Stimulated activated CD4-positive, alpha-beta T cell treated with anti-CD3 and anti-CD28 coated beads, Interleukin-1b, Interleukin-23, amount 100 ng/mL, for 48 hours (primary cell): ENCODE measurements at regions not wholly inside any gene's neighbourhood (a gene's known extent, or its start where the extent isn't known, plus 50 kb on each side); places are given as distances from the start of the nearest gene placed in this dataset.
"Not testable (repeated sequence)": the region's sequence is repeated elsewhere in the genome, so short reads cannot be mapped to it uniquely, and the experiment has no call there.

Experiments
- DNase-seq: peaks from one replicate; pipeline ENCODE4 v3.0.0-alpha.2; 2020

DNA sequence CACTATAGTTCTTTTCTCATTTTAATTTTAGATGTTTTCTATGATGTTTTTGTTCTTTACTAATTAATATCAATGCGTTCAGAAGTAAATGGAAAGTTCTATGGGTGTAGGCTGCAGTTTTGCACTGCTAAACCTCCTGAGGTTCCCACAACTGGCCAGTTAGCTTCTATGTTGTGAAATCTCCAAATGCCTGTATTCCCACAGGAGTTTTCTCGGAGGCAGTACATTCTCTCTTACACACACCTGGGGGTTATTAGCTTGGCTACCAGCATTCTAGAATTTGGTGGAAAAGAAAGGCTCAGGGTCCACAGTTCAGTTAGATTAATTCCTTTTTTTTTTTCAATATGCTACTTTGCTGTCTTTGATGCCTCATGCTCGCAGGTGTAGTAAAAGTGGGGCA lies 216.9 kb upstream of the NRIP1 start:
- DNase-seq = no peak

DNA sequence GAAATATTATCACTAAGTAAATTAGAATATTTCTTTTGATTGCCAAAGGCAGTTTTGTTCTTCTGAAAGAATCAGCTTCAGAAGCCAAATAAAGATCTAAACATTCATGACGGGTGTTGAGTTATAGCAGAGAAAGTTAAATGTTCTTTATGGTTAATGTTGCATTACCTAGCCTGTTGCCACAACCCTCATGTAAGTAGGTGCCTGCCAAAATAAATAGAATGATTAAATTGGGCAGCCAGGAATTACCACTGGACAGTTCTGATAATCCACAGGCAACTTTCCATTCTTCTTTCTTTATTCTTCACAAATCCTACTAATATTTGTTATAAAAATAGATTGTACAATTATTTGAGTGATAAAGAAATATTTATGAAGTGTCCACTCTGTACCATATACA lies 217.9 kb upstream of the NRIP1 start:
- no peak for DNase-seq

DNA sequence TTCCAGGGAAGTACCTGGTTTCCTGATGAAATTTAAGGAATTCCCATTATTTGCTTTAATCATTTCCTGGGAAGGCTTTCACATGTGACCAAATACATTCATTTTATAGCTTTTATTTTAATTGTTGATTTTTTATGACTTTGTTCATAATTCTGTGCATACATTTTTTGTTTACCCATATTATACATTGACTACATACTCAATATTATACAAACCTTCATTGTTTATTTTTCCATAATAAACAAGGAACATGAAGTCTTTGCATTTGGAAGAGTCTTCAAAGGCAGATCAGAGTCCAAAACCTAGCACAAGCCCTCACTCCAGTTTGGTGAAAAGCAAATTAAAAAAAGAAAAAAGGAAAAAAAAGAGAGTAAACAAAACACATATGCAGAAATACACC lies 218.3 kb upstream of the NRIP1 start:
- no peak for DNase-seq

DNA sequence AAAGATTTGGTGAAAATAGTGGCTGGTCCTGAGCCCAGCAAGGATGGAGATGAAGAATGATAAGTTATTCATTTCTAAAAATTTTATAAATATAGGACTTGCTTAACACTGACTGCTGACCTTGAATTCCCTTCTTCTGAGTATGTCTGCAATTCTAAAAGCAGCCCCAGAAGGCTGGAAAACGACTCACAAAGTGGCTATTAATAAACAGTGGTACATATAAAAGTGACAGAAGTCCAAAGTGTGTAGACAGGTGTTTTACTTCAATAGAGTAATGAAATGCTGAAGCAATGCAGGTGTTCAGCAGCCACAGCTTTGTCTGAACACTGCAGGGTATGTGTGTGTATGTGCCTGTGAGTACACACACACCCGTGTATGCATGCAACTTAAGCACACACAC lies 219.0 kb upstream of the NRIP1 start:
- DNase-seq = no peak

DNA sequence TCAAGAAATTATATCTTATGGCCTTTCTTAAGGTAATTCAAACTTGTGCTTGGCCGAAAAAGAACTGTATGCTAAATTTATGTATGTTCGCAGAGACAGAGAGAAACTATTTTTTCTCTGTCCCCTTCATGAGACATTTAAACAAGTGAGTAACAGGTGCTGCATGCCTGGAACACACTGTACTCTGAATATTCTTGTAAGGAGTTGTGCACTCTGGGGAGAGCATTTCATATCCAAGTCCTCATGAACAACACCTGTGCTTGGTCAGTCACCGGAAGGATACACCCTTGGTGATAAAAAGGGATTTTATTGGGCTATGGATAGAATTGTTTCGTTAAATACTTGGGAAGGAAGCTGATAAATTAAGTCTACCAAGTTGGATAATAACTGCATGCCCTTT lies 220.8 kb upstream of the NRIP1 start:
- DNase-seq = no peak

DNA sequence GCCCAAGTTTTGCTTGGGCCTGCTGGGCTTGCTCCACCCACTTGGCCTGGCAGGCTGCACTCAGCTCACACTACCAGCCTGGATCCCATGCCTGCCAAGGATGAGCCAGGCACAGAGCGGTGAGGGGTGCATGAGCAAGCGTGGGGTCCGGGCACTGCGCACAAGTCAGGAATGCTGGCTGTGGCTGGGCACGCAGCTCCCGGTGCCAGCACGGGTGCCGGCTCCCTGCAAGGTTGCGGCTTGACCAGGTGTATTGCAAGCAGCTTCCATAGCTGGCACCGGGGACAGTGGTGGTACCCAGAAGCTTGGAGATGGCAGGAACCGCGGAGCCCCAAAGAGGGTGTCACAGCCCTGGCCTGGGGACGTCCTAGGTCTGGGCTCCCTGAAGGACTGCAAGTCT lies 224.4 kb upstream of the NRIP1 start:
- DNase-seq = no peak

DNA sequence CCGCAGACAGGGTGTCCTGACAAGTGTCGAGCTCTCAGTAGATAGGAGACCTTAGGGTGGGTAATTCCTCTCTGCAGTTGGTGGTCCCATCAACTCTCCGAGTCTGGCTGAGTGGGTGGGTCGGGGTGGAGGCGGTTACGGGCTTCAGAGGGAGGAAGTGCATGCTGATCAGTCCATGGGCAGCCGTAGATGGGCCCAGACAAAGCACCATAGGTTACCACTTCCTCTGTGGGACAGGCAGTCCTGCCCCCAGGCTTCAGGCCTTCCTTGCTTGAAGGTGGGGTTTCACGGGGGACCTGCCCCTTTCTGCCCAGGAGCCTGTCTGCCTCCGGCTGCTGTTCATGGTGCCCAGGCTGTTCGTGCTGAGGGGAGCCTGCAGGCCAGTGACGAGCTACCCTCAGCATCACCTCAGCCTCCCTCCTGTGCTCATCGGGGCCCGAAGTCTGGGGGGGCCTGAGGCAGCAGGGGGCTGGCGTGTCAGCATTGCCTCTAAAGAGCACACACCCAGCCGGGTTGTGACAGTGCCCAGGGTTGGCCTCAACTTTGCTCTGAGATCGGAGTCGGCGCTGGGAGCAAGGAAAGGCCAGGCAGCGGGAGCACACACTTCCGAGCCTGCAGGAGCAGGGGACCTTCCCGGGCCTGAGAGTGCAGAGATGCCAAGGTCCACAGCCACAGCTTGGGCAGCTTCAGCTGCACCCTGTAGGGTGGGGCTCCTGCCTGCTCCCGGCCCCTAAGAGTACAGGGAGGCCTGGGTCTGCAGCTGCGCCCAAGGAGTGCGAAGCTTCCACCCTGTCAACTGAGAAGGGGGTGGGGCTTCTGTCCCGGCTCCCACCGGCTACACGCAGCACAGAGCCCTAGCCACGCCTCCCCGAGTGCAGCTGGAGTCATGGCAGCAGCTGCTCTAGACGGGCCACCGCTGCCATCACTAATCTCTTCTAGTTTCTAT lies 225.4 kb upstream of the NRIP1 start:
- no peak for DNase-seq

DNA sequence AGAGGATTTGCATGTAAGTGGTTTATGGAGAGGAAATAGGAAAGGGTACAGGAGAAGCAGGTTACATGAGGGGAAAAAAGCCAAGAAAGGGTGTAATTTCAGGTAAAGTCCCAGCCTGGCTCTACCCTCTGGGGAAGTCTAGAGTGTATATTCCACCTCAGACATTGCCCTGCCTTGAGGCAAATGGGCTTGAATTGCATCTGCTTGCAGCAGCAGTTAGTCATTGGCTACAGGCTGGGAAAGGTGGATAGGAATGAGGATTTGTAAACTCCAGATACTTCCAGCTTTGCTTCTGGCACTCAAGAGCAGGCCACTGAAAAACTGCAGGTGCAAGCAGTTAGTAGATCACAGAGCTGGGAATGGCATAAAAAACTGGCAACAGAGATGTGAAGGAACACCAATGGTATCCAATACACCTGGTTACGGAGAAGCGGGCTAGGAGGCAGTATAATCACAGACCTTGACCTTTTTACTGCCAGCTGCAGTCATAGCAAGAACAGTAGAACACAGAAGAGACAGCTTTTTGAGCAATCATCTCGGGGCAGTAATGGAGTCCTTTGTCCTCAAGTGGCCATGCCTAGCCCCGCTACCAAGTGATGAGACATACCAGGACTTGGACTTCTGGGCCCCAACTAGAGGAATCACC lies 226.9 kb upstream of the NRIP1 start:
- no peak for DNase-seq

DNA sequence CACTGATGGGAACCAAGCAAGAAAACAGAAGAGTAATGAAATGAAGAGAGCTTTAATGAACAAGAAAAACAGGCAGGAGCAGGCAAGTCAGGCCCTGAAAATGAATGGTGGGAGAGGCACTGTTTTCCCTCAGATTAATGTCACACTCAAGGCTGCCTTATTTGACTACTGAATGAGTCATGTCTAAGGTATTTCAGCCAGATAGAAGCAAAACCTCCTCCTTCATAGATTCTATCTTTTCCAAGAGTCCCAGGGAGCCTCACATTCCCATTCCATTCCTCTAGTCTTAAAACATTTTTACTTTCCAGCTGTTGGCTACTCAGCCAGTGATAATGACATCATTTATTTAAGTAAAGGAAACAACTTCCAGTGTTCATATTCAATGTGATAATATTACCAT lies 228.4 kb upstream of the NRIP1 start:
- no peak for DNase-seq

DNA sequence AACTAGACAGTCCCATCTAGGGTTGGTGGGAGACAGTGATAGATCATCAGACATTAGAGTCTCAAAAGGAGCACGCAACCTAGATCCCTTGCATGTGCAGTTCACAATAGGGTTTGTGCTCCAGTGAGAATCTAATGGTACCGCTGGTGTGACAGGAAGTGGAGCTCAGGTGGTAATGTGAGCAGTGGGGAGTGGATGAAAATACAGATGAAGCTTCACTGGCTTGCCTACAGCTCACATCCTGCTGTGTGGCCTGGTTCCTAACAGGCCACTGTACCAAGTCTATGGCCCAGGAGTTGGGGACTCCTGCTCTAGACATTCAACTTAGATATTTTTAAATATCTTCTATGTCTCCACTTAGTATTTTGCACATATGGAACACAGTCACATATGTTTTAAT lies 231.1 kb upstream of the NRIP1 start:
- no peak for DNase-seq

DNA sequence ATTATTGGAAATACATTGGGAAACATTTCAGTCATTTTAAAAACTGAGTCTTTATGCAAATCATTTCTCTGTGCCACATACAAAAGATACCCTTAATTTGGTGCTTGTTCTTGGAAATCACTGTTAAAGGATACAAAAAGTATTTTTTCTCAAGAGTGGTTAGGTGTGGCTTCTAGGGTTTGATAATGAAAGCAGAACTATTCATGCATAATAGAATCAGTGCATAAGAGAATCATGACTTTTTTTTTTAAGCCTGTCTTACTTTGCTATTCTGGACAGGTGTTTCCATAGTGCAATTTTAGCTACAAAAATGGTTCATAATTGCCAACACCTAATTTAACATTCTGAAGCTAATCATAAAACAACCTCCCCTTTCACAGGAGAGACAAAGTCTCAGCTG lies 233.0 kb upstream of the NRIP1 start:
- DNase-seq = no peak

DNA sequence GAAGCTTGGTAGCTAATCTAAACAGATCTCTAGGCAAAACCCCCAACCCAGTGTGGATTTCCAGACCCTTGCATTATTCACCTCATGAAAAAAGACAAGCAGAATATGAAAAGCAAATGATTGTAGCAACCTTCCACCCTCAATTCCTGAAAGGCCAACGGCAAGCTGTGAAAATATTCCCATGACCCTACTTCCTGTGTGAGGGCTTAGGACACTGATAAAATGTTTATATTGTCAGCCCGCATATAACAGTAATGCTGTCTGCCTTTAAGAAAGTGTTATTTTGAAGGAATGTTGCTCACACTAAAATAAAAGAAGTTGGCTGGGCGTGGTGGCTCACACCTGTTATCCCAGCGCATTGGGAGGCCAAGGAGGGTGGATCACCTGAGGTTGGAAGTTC lies 233.5 kb upstream of the NRIP1 start:
- DNase-seq = no peak

DNA sequence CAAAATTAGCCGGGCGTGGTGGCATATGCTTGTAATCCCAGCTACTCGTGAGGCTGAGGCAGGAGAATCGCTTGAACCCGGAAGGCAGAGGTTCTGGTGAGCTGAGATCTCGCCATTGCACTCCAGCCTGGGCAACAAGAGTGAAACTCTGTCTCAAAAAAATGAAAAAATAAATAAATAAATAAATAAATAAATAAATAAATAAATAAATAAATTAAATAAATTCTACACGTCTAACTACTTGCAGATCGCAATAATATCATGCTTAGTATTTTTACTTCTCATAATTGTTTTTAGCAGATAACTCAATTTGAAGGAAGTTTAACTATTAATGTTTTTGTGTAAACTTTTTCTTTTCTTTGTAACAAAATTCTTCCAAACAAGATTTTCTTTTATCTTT lies 234.0 kb upstream of the NRIP1 start:
- DNase-seq = not testable (repeated sequence)

DNA sequence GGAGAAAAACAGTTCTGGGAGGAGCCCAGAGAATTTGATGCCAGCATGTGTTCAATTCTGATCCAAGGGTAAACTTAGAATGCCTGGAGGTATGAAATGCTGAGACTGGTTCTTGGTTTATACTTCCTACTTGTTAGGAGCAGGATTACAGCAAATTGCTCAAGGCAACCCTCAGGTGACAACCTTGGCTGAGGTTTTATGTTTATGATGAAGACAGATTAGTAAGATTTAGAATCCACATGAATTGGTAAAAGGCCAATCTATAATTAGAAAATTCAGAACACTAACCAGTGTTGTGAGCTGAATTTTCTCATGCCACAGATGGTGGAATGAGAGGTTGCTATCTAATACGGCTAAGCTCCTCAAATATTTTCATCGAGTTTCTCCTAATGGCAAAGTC lies 235.3 kb upstream of the NRIP1 start:
- no peak for DNase-seq

DNA sequence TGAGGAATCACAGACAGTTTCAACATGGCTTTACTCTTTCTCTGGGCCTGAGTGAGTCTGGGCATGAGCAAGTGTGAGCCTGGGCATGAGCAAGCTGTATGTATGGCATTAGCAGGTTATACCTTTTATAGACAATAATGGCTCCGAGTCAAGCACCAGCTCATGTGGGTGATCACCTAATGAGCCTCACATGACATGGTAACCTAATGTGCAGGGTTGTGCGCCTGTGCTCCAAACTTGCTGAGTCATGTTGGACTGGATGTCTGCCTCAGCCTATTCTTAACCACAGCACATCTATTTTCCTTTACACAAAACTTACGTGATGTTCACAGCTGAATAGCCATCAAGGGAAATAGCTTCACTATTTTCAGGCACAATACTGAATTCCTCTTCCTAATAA lies 236.2 kb upstream of the NRIP1 start:
- no peak for DNase-seq

DNA sequence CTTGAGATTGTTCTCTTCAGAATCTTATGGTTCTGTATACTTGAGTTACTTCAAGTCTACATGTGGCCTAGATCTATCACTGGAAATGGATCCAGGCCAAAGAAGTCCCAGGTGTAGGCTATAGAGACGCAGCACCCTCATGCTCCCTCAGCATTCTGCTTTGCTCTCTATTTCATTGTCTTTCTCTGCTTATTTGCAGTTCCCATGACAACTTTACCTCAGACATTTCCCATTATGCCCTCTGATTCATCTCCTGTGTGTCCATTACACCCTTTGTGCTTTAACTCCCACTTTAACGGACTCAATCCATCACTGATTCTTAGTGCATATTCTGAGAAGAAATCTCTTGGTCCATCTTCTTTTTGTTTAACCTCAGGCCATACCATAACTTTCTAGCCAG lies 236.9 kb upstream of the NRIP1 start:
- DNase-seq = no peak

DNA sequence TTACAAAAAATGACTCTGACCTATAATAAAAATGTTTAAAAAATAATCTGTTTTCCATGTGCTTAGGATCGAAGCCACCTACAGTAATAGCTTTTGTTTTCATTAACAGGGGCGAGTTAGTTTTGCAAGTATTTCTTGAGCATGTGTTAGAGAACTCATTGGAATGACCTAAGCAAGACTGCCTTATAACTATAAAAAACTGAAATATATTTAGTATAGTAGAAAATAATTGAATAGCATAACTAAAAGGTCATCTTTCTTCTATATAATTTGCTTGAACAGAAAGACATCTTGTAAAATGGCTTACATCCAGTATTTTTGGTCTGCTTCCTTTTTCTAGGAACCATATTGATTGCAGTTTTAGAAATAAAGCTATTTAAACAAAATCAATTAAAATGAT lies 241.5 kb upstream of the NRIP1 start:
- no peak for DNase-seq

DNA sequence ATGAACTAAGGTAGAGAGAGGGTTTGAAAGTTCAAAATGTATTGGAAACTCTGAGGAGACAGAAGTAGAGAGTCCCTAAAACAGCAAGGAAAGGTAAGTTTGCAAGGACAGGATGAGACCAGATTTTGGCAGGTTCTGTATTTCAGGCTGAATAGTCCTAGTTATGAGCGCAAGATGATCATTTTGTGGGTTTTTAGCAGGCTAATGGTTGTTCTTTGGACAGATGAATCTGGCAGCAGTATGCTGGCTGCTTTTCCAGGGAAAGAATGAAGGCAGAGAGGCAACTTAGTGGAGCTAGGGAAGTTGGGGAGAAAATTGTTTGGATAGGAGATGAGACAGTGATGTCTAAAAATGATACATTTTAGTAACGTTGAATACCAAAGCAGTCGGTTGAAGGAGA lies 243.5 kb upstream of the NRIP1 start:
- DNase-seq = no peak

DNA sequence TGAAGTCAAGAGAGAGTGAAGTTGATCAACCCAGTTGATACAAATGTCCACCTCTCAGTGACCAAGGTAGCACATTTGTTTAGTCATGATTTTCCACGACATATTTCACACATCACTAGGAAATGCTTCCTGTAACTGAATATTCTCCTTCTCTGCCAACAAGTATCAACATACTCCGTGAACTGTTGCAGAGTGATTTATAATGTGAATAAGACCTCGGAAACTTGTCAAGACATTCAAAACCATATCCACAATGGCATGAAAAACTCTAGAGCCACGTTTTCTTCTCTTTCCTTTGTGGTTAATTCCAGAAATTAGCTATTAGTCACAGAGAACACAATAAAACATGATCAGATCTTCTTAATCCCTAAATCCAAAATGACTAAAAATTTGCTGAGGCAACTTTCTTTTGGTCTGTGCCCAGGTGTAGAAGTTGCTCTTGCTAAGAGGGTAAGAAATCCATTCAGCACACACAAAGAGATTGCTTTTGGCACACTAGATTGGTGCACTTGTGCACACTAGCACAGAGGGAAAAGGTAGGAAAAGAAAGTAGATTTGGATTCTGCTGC lies 244.3 kb upstream of the NRIP1 start:
- DNase-seq = no peak

DNA sequence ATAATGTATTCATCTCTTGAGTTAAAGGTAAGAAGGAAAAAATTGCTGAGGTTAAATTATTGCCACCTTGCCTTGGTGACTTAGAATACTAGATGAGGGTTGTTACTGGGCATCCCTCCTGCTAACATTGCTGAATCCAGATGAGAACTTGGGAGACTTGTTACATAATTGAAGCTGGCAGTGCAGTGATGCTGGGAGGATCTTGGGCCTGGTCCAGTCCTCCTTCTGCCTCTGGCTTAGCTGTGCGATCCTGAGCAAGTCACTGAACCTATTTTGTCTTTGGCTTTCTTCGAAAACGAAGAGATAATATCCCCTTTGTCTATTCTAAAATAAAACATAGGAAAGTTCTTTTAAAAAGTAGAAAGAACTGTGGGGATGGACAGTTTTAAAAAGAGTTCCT lies 244.9 kb upstream of the NRIP1 start:
- no peak for DNase-seq

DNA sequence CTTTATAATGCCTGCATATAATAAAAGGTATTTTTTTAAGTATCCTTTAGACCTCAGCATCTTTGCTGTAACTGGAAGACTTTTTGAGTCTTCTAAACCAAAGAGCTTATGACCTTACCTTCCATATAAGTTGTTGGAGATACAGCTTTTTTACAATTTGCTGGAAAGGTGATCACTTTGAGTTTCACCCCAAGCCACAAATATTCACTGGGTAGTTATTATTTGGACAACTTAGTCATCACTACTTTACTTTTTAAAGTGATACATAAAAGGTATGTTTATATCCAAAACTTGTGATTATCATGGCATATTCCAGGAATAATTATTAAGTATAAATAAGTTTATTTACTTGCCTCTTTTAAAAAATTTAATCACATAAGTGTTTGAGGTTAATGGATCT lies 246.7 kb upstream of the NRIP1 start:
- DNase-seq = no peak

DNA sequence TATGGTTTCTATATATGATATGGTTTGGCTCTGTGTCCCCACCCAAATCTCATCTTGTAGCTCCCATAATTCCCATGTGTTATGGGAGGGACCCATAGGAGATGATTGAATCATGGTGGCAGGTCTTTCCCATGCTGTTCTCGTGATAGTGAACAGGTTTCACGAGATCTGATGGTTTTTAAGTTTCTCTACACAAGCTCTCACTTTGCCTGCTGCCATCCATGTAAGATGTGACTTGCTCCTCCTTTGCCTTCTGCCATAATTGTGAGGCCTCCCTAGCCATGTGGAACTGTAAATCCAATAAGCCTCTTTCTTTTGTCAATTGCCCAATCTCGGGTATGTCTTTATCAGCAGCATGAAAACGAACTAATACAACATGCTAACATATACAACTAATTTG lies 252.2 kb upstream of the NRIP1 start:
- DNase-seq = not testable (repeated sequence)

DNA sequence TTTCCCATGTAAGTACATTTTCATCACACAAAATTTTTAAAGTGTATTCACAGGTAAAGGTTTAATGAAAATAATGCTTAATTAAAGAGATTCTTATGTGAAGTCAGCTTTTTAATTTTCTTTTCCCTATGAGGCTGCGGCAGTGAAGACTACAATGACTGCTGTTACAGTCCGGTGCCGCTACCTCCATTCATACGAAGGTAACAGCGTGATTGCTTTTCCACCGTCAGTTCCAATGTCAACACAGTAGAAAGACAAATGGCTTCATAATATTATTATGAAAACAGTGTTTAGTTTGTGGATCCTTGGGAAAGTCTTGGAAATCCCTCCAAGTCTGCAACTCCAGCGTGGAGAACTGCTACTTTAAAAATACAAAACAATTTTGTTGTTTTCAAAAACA lies 254.9 kb upstream of the NRIP1 start:
- DNase-seq = no peak

DNA sequence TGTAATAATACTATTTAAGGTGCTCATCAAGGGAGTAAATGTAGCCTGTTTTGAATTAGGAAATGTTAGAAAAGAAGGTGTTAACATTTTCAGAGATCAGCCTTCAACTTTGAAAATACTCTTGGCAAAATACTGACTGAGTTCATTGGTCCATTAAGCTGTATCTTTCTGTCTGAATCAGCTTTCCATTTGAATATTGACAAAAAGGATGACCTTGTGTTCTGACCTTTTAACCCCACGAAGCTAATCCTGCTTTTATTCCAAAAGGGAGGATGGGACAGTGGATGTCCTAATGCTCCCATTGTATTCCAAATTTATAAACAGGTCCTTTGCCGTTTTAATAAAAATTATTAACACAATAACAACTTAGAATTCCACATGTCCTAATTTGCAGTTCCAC lies 259.7 kb upstream of the NRIP1 start:
- no peak for DNase-seq
